ENCODE measurements at regions not wholly inside any gene's neighbourhood (a gene's known extent, or its start where the extent isn't known, plus 50 kb on each side); places are given as distances from the start of the nearest gene placed in this dataset.

DNA sequence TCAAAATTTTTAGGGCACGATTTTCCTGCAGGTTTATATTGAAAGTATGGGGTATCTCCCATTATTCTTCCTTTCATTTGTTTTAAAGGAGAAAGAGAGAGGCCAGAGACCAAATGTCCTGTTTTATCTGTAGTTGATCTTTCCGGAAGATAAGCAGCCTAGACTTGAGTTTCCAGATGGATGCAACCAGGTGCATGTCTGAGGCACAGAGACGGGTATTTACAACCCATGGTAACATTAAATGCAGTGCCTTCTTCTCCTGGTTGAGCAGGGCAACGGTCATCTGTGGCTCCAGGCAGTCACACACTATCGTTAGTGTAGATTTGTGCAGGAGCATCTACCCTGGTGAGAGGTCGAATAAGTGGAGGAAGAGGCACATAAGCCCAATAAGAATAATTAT is 1507.1 kb downstream of the UQCRFS1 start:
- no peak for DNase-seq

DNA sequence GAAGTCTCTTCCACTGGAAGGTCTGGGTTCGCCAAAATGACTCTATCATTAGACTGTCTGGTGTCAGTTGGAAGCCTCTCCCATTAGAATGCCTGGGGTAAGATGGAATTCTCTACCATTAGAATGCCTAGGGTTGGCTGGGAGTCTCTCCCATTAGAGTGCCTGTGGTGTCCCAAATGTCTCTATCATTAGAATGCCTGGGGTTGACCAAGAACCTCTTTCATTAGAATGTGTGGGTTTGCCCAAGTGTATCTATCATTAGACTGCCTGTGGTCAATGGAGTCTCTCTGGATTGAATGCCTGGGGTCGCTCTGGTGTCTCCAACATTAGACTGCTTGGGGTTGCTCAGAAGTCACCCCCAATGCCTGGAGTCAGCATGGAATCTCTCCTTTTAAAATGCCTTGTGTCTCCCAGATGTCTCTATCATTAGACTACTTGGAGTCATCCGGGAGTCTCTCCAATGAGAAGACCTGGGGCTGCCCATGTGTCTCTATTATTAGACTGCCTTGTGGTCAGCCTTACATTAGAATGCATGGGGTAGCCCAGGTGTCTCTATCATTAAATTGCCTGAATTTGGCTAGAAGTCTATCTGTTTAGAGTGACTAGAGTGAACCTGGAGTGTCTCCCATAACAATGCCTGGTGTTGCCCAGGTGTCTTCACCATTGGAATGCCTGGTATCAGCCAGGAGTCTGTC is 1518.4 kb downstream of the UQCRFS1 start:
- no peak for DNase-seq

DNA sequence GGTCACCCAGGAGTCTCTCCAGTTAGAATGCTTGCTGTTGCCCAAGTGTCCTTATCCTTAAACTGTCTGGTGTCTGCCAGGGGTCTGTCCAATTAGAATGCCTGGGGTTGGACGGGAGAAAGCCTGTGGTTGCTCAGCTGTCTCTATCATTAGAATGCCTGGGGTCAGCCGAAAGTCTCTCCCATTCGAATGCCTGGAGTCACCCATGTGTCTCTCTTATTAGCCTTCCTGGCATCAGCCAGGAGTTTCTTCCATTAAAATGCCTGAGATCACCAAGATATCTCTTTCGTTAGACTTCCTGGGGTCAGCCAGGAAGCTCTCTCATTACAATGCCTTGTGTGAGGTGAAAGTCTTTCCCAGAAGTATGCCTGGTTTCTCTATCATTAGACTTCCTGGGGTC is 1521.0 kb downstream of the UQCRFS1 start:
- no peak for DNase-seq

DNA sequence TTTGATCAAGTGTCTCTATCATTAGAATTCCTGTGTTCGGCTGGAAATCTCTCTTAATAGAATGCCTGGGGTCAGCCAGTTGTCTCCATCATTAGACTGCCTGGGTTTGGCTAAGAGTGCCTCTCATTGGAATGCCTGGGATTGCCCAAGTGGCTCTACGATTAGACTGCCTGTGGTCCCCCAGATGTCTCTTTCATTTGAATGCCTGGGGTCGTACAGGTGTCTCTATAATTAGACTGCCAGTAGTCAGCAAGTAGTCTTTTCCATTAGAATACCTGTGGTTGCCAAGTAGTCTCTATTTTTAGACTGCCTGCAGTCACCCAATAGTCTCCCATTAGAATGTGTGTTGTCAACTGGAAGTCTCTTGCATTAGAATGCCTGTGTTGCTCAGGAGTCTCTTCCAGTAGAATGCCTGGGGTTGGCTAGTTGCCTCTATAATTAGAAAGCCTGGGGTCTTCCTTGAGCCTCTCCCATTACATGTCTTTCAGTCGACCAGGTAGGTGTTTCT is 1523.2 kb downstream of the UQCRFS1 start:
- no peak for DNase-seq

DNA sequence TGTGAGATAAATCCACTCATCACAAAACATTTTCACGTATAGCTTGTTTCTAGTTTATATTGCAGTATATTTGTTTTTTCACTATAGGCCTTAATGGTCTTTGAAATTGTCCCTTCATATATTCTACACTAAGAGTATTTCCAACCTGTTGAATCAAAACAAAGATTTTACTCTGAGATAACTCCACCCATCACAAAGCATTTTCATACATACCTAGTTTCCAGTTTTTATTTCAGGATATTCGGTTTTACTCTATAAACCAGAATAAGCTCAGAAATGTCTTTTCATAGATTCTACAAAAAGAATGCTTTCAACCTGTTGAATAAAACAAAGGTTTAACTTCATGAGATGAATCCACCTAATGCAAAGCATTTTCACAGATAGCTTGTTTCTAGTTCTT is 1528.7 kb downstream of the UQCRFS1 start:
- DNase-seq: no peak

DNA sequence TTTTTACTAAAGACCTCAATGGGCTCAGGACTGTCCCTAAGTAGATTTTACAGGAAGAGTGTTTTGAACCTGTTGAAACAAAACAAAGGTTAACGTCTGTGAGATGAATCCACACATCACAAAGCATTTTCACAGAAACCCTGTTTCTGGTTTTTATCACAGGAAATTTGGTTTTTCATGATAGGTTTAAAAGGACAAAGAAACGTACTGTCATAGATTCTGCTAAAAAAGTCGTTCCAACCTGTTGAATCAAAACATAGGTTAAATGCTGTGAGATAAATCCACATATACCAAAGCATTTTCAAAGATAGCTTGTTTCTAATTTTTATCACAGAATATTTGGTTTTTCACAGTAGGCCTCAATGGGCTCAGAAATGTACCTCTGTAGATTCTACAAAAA is 1531.0 kb downstream of the UQCRFS1 start:
- no peak for DNase-seq

DNA sequence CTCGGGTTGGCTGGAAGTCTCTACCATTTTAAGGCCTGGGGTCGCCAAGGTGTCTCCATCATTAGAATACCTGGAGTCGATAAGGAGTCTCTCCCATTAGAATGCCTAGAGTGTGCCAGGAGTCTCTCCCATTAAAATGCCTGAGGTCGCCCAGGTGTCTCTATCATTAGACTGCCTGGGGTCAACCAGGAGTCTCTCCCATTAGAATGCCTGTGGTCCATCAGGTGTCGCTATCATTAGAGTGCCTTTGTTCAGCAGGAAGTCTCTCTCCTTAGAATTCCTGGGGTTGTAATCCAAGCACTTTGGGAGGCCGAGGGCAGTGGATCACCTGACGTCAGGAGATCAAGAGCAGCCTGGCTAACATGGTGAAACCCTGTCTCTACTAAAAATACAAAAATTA is 1533.0 kb downstream of the UQCRFS1 start:
- no peak for DNase-seq

DNA sequence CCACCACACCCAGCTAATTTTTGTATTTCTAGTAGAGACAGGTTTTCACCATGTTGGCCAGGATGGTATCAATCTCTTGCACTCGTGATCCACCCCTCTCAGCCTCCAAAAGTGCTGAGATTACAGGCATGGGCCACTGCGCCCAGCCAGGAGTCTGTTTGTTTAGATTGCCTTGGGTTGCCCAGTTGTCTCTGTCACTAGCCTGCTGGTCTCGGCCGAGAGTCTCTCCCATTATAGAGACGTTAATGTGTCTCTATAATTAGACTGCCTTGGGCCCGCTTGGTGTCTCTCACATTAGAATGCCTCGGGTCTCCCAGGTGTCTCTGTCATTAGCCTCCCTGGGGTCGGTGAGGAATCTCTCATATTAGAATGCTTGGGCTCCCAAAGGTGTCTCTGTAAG is 1533.6 kb downstream of the UQCRFS1 start:
- no peak for DNase-seq

DNA sequence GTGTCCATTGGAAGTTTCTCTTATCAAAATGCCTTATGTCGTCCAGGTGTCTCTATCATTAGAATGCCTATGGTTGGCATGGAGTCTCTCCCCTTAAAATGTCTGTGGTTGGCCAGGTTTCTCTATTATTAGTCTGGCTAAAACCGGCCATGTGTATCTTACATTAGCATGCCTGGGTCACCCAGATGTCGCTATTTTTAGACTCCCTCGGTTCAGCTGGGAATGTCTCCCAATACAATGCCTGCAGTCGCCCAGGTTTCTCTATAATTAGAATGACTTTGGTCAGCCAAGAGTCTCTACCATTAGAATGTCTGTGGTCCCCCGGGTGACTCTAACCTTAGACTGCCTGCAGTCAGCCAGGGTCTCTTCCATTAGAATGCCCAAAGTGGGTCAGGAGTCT is 1536.1 kb downstream of the UQCRFS1 start:
- no peak for DNase-seq

DNA sequence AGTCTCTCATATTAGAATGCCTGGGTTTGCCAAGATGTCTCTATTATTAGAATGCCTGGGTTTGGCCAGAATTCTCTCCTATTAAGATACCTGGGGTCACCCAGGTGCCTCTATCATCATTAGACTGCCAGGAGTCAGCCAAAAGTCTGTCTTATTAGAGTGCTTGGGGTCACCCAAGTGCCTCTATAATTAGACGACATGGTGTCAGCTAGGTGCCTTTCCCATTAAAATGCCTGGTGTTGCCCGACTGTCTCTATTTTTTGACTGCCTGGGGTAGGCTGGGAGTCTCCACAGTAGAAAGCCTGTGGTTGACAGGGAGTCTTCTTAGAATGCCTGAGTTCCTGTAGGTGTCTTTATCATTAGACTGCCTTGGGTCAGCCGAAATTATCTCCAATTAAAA is 1536.6 kb downstream of the UQCRFS1 start:
- DNase-seq: no peak

DNA sequence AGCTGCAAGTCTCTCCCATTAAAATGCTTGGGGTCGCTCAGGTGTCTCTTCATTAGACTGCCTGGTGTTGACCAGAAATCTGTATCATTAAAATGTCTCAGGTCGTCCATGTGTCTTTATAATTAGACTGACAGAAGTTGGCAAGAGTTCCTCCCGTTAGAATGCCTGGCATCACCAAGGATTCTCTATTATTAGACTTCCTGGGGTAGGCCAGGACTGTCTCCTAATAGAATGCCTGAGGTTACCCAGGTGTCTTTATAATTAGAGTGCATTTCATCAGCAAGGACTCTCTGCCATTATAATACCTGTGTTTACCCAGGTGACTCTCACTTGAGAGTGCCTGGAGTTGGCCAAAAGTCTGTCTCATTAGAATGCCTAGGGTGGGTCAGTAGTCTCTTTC is 1537.2 kb downstream of the UQCRFS1 start:
- no peak for DNase-seq

DNA sequence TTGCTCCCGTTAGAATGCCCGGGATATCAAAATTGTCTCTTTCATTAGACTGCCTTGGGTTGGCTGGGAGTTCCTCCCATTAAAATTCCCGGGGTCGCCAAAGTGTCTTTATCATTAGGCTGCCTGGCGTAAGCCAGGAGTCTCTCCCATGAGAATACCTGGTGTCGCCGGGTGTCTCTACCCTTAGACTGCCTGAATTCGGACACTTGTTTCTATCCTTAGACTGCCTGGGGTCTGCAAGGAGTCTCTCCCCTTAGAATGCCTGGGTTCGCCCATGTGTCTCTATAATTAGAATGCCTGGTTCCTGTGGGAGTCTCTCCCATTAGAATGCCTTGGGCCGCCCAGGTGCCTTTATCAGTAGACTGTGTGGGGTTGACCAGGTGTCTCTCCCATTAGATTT is 1538.2 kb downstream of the UQCRFS1 start:
- DNase-seq: no peak

DNA sequence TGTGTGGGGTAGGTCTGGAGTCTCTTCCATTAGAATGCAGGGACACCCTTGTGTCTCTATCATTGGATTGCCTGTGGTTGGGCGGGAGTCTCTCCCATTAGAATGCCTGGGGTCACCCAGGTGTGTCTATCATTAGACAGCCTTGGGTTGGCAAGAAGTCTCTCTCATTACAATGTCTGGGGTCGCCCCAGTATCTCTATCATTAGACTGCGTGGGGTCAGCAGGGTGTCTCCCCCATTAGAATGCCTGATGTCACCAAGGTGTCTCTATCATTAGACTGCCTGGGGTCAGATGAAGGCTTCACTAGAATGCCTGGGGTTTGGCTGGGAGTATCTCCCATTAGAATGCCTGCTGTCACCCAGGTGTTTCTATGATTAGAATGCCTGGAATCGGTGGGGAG is 1539.0 kb downstream of the UQCRFS1 start:
- no peak for DNase-seq

DNA sequence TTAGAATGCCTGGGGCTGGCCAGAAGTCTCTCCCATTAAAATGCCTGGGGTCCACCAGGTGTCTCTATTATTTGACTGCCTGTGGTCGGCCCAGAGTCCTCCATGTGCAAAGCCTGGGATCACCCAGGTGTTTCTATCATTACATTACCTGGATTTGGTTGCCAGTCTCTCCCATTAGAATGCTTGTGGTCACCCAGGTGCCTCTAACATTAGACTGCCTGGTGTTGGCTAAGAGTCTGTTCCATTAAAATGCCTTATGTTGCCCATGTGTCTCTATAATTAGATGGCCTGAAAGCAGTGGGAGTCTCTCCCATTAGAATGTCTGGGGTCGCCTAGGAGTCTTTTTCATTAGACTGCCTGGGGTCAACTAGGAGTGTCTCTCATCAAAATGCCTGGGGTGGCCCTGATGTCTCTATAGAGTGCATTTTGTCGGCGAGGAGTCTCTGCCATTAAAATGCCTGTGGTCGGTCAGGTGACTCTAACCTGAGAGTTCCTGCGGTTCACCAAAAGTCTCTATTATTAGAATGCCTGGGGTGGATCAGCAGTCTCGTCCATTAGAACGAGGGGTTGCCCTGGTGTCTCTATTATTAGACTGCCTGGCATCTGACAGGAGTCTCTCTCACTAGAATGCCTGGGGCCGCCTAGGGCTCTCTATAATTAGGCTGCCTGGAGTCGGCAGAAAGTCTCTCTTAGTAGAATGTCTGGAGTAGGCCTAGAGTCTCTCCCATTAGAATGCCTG is 1540.5 kb downstream of the UQCRFS1 start:
- no peak for DNase-seq

DNA sequence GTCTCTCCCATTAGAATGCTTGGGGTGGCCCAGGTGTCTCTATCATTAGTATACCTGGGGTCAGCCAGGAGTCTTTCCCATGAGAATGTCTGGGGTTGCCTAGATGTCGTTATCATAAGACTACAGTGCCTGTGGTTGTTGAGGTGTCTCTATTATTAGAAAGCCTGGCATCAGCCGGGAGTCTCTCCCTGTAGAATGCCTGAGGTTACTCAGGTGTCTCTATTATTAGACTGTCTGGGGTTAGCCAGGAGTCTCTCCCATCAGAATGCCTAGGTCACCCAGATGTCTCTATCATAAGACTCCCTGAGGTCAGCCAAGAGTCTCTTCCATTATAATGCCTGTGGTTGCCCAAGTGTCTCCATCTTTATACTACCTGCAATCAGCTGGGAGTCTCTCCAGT is 1541.1 kb downstream of the UQCRFS1 start:
- no peak for DNase-seq

DNA sequence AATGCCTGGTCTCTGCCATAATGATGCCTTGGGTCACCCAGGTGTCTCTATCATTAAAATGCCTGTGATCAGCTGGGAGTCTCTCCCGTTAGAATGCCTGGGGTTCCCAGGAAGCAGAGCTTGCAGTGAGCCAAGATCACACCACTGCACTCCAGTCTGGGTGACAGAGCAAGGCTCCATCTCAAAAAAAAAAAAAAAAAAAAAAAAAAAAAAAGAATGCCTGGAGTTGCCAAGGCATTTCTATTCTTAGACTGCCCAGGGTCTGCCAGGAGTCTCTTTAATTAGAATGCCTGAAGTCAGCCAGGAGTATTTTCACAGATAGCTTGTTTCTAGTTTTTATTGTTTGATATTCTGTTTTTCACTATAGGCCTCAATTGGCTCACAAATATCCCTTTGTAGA is 1552.5 kb downstream of the UQCRFS1 start:
- no peak for DNase-seq

DNA sequence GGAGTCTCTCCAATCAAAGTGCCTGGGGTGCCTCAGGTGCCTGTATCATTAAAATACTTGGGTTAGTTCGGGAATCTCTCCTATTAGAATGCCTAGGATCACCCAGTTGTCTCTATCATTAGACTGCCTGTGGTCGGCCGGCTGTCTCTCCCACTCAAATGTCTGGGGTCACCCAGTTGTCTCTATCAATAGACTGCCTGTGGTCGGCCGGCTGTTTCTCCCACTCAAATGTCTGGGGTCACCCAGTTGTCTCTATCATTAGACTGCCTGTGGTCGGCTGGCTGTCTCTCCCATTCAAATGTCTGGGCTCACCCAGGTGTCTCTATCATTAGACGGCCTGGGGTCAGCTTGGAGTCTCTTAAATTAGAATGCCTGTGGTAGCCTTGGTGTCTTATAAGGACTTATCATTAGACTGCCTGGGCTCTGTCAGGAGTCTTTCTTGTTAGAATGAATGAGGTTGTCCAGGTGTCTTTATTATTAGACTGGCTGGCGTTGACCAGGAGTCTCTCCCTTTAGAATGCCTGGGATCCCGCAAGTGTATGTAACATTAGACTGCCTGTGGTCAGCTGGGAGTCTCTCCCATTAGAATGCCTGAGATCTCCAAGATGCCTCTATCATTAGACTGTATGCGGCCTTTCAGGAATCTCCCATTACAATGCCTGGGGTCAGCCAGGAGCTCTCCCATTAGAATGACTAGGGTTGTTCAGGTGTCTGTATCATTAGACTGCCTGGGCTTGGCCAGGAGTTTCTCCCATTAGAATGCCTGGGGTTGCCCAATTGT is 1555.5 kb downstream of the UQCRFS1 start:
- no peak for DNase-seq

DNA sequence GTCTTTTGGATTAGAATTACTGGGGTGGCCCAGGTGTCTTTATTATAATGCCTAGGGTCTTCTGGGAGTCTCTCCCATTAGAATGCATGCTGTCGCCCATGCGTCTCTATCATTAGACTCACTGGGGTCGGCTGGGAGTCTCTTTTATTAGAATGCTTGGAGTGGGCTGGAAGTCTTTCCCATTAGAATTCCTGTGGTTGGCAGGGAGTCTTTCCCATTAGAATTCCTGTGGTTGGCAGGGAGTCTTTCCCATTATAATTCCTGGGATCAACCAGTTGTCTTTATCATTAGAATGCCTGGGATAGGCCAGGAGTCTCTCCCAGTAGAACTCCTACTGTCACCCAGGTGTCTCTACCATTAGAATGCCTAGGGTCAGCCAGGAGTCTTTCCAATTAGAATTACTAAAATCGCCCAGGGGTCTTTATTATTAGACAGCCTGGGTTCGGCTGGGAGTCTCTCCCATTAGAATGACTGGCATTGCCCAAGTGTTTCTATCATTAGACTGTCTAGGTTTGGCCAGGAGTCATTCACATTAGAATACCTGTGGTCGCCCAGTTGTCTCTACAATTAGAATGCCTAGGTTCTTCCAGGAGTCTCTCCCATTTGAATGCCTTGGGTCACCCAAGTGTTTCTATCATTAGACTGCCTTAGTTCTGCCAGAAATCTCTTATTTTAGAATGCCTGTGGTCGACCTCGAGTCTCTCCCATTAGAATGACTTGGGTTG is 1558.5 kb downstream of the UQCRFS1 start:
- DNase-seq: no peak

DNA sequence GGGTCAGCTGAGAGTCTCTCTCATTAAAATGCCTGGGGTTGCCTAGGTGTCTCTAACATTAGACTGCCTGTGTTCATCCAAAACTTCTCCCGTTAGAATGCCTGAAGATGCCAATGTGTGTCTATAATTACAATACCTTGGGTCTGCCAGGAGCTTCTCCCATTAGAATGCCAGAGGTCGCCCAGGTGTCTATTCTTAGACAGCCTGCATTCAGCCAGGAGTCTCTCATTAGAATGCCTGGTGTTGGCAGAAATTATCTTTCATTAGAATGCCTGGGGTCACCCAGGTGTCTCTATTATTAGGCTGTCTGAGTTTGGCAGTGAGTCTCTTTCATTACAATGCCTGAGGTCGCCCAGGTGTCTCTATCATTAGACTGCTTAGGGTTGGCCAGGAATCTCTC is 1560.2 kb downstream of the UQCRFS1 start:
- no peak for DNase-seq

DNA sequence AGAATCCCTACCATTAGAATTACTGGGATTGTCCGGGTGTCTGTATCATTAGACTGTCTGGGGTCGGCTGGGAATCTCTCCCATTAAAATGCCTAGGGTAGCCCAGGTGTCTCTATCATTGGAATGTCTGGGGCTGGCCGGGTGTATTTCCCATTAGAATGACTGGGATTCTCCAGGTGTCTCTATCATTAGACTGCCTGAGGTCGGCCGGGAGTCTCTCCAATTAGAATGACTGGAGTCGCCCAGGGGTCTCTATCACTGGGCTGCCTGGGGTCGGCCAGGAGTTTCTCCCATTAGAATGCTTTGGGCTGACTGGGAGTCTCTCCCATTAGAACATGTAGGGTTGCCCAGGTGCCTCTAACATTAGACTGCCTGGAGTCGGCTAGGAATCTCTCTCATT is 1560.7 kb downstream of the UQCRFS1 start:
- DNase-seq: no peak

DNA sequence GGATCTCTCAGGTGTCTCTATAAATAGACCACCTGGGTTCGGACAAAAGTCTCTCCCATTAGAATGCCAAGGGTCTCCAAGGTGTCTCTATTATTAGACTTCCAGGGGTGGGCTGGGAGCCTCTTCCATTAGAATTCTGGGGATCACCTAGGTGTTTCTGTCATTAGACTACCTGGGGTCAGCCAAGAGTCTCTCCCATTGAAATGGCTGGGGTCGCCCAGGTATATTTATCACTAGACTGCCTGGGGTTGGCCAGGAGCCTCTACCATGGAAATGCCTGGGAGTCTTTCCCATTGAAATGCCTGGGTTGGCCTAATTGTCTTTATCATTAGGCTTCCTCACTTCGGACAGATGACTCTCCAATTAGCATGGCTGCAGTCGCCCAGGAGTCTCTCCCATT is 1565.5 kb downstream of the UQCRFS1 start:
- no peak for DNase-seq

DNA sequence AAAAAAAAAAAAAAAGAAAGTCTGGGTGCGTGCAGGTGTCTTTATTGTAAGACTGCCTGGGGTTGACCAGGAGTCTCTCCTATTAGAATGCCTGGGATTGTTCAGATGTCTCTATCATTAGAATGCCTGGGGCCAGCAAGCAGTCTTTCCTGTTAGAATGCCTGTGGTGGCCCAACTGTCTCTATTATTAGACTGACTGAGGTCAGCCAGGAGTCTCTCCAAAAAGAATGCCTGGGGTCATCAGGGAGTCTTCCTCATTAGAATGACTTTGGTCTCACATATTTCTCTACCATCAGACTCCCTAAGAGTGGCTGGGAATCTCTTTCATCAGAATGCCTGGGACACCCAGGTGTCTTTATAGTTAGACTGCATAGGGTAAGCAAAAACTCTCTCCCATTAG is 1577.5 kb downstream of the UQCRFS1 start:
- DNase-seq: no peak

DNA sequence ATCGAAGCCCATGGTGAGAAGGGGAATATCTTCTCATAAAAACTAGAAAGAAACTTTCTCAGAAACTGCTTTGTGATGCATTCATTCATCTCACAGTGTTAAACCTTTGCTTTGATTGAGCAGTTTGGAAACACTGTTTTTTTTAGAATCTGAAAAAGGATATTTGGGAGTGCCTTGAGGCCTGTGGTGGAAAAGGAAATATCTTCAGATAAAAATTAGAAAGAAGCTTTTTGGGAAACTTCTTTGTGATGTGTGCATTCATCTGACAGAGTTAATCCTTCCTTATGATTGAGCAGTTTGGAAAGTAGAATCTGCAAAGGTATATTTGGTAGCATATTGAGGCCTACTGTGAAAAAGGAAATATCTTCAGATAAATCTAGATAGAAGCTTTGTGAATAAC is 1594.9 kb downstream of the UQCRFS1 start:
- DNase-seq: no peak
